ENCODE measurements at regions not wholly inside any gene's neighbourhood (a gene's known extent, or its start where the extent isn't known, plus 50 kb on each side); places are given as distances from the start of the nearest gene placed in this dataset.
"Not testable (repeated sequence)": the region's sequence is repeated elsewhere in the genome, so short reads cannot be mapped to it uniquely, and the experiment has no call there.

GRCh38 chr11:71638801-71639519, 56.3 kb upstream of the KRTAP5-11 start:
- DNase-seq (ENCODE audit: low spot score): peak; percentile 15

GRCh38 chr11:71639520-71639849, 56.8 kb upstream of the KRTAP5-11 start:
- DNase-seq (ENCODE audit: low spot score): not testable (repeated sequence)

GRCh38 chr11:71639916-71640315, 57.2 kb upstream of the KRTAP5-11 start:
- DNase-seq (ENCODE audit: low spot score): not testable (repeated sequence)

DNA sequence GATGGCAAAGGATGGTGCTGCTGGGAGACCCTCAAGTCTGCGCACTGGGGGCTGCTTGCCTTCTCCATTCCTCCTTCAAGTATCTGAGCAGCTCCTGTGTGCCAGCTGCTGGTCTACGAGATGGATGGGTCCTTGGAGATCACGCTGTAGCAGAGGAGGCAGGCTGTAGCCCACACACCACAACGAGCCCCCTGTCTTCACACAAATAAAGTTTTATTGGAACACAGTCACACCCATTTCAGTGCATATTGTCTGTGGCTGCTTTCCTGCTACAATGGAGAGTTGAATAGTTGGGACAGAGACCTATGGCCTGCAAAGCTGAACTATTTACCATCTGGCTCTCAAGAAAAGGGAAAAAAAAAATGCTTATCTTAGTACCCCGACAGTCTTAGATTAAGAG, 64.4 kb upstream of the KRTAP5-11 start:
- DNase-seq (ENCODE audit: low spot score): not testable (repeated sequence)

GRCh38 chr11:71652998-71653397, 70.3 kb upstream of the KRTAP5-11 start:
- not testable (repeated sequence) for DNase-seq (ENCODE audit: low spot score)

GRCh38 chr11:71654423-71654822, 71.7 kb upstream of the KRTAP5-11 start:
- DNase-seq (ENCODE audit: low spot score): not testable (repeated sequence)

- DNase-seq (ENCODE audit: low spot score): not testable (repeated sequence)
These were observed 72.4 kb upstream of the KRTAP5-11 start for GRCh38 chr11:71655041-71655440.

DNA sequence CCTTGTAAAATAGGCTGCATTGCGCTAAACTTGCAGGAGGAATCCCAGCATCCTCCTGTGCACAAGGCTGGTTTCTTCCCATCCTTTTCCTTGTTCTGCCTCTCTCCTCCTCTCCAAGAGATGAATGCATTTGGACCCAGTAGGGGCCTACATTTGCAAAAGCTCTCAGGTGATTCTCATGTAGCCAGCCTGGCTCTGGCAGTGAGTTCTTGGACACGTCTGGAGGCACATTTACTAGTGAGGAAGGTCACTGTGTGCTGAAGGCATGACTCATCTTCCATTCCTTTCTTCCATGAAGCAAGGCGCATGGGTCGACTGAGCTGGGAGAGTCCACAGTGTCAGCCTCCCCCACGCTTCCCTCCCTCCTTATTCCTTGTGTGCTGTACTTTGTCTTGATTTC, 73.8 kb upstream of the KRTAP5-11 start:
- not testable (repeated sequence) for DNase-seq (ENCODE audit: low spot score)

GRCh38 chr11:71664941-71665340, 82.3 kb upstream of the KRTAP5-11 start:
- not testable (repeated sequence) for DNase-seq (ENCODE audit: low spot score)

- DNase-seq (ENCODE audit: low spot score): not testable (repeated sequence)
These were observed 115.4 kb upstream of the KRTAP5-11 start for GRCh38 chr11:71698110-71698509.

DNA sequence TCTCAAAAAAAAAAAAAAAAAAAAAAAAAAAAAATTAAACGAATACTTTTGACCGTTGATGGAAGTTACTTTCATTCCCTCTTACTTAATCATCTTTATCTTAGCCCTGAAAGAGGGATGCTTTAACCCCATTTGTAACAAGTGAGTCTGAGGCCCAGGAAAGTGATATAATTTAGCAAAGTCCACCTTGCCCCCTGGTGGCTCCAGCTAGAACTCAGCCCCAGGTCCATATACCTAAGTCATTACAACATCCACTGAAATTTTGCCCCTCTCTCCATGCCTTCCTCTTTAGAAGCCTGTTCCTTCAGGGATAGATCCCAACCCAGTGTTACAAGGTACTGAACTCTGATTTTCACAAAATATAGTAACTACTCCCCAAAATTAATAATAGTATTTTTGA, 116.3 kb upstream of the KRTAP5-11 start:
- DNase-seq (ENCODE audit: low spot score): not testable (repeated sequence)

DNA sequence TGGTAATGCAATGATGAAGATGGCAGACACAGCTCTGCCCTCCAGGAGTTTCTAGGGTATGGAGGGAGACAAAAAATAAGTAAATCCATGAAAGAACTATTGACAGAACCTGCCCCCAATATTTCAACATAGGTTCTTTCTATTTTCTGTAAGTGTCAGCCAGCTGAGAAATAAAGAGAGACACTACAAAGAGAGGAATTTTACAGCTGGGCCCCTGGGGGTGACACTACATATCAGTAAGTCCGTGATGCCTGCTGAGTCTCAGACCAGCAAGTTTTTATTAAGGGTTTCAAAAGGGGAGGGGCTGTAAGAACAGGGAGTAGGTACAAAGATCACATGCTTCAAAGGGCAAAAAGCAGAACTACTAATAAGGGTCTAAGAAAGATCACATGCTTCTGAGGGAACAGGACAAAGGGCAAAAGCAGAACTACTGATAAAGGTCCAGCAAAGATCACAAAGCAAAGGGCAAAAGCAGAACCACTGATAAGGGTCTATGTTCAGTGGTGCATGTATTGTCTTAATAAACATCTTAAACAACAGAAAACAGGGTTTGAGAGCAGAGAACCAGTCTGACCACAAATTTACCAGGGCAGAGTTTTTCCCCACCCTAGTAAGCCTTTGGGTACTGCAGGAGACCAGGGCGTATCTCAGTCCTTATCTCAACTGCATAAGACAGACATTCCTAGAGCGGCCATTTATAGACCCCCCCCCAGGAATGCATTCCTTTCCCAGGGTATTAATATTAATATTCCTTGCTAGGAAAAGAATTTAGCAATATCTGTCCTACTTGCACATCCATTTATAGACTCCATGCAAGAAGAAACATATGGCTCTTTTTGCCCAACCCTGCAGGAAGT, 119.0 kb upstream of the KRTAP5-11 start:
- not testable (repeated sequence) for DNase-seq (ENCODE audit: low spot score)

DNA sequence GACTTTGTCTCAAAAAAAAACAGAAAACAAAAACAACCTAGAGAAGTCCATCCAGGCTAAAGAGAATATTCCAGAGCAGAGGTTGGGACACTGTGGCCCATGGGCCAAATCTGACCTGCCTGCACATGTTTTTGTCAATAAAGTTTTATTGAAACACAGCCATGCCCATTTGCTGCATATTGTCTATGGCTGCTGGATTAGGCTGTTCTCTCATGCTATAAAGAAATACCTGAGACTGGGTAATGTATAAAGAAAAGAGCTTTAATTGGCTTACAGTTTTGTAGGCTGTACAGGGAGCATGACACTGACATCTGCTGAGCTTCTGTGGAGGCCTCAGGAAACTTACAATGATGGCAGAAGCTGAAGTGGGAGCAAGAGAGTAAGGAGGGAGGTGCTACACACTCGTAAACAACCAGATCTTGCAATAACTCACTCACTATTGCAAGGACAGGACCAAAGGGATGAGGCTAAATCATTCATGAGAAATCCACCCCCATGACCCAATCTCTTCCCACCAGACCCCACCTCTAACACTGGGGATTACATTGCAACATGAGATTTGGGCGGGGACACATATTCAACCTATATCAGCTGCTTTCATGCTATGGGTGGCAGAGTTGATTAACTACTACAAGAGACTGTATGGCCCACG, 122.5 kb upstream of the KRTAP5-11 start:
- DNase-seq (ENCODE audit: low spot score): not testable (repeated sequence)

DNA sequence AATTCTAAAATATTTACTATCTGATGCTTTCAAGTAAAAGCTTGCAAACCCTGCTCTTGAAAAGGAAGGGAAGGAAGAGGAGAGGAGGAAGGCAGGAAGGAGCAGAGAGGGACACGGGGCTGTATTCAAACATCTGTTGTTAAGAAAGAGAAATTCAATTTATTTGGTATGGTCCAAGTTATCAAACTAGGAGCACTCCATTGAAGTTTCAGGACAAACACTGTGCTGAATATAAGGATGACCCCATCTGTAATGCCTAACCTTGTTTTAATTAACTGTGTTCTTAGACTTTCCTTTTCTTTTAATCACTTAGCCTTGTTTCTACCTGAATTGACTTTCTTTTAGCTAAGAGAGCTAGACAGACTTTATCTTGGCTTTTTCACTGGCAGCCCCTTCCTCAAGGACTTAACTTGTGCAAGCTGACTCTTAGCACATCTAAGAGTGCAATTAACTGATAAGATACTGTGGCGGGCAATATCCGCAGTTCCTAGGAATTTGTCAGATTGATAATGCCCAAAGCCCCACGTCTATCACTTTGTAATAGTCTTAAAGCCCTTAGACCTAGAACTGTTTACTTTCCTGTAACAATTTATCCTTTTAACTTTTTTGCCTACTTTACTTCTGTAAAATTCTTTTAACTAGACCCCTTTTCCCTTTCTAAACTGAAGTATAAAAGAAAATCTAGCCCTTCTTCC, 123.2 kb upstream of the KRTAP5-11 start:
- DNase-seq (ENCODE audit: low spot score): not testable (repeated sequence)

DNA sequence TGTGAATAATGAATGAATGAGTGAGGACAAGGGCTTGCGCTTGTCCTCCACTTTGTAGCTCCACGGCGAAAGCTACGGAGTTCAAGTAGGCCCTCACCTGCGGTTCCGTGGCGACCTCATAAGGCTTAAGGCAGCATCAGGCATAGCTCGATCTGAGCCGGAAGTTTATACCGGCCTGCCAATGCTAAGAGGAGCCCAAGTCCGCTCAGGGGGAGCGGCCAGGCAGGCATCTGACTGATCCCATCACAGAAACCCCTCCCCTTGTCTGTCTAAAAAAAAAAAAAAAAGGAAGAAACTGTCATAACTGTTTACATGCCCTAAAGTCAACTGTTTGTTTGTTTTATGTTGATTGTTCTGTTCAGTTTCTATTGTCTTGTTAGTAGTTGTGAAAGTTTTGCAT, 124.4 kb upstream of the KRTAP5-11 start:
- not testable (repeated sequence) for DNase-seq (ENCODE audit: low spot score)

GRCh38 chr11:71709541-71709940, 123.5 kb upstream of the DEFB108B start:
- DNase-seq (ENCODE audit: low spot score): not testable (repeated sequence)

GRCh38 chr11:71710171-71710671, 122.8 kb upstream of the DEFB108B start:
- DNase-seq (ENCODE audit: low spot score): not testable (repeated sequence)

DNA sequence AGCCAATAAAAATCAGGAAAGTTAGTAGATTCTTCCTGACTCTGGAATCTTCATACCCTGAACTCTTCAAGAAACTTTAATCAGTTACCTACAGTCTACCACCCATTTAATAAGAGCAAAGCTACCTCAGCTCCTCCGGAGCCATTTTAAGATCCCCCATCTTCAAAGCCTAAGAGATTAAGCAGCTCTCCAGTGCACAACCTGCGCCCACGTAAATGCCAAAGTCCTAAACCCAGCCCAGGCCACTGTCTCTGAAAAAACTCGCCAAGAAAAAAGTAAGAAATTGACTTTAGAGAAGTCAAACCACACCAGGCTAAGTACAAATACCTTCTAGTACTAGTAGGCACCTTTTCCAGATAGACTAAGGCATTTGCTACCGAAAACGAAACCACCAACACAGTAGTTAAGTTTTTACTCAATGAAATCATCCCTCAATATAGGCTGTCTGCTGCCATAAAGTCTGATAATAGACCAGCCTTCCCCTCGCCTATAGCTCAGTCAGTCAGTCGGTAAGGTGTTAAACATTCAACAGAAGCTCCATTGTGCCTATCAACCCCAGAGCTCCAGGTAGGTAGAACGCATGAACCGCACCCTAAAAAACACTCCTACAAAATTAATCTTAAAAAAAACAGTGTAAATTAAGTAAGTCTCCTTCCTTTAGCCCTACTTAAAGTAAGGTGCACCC, 122.2 kb upstream of the DEFB108B start:
- DNase-seq (ENCODE audit: low spot score): not testable (repeated sequence)

- DNase-seq (ENCODE audit: low spot score): not testable (repeated sequence)
These were observed 120.7 kb upstream of the DEFB108B start for GRCh38 chr11:71712350-71712749.

- not testable (repeated sequence) for DNase-seq (ENCODE audit: low spot score)
These were observed 120.2 kb upstream of the DEFB108B start for GRCh38 chr11:71712846-71713245.

DNA sequence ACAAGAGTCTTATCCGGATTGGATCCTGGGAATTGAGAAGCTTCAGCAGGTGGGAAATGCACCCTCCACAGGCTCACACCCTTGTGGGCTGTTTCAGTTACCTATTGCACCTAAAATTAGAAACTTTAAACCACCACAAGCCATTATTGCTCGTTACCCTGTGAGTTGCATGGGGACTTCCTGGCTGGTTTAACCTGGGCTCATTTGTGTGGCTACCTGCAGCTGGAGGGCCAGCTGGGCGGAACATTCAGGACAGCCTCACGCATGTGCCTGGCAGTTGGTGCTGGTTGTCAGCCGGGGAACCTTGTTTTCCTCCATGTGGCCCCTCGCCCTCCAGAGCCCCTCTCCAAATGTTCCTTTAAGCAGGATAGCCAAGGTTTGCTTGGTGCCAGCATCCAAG, 118.5 kb upstream of the DEFB108B start:
- not testable (repeated sequence) for DNase-seq (ENCODE audit: low spot score)

Data from RKO (cell line).